Effector memory CD4-positive, alpha-beta T cell (primary cell): ENCODE measurements at regions not wholly inside any gene's neighbourhood (a gene's known extent, or its start where the extent isn't known, plus 50 kb on each side); places are given as distances from the start of the nearest gene placed in this dataset.

Source experiments
- DNase-seq, 3 donors: peaks; one replicate each; pipeline ENCODE4 v3.0.0-alpha.2; 2020
- H3K27ac ChIP-seq: 2 replicates; pipeline ENCODE4 v1.7.0; 2013; ENCODE audit warnings: mild to moderate bottlenecking, low read length, moderate library complexity; ENCODE audit not compliant: insufficient read depth, poor library complexity, severe bottlenecking
- H3K27me3 ChIP-seq: replicated peaks from 2 replicates; pipeline ENCODE4 v1.7.0; 2013; ENCODE audit warnings: mild to moderate bottlenecking, low read length; ENCODE audit not compliant: insufficient read depth, control insufficient read depth, poor library complexity, severe bottlenecking
- H3K36me3 ChIP-seq: 2 replicates; pipeline ENCODE4 v1.7.0; 2013; ENCODE audit warnings: mild to moderate bottlenecking, low read length, moderate library complexity; ENCODE audit not compliant: control insufficient read depth, insufficient read depth
- H3K4me1 ChIP-seq: 2 replicates; pipeline ENCODE4 v1.7.0; 2013; ENCODE audit warnings: low read length, mild to moderate bottlenecking; ENCODE audit not compliant: control insufficient read depth, insufficient read depth, poor library complexity, severe bottlenecking
- H3K4me3 ChIP-seq: 2 replicates; pipeline ENCODE4 v1.7.0; 2013; ENCODE audit warnings: low read length, low read depth, mild to moderate bottlenecking; ENCODE audit not compliant: insufficient read depth, poor library complexity, severe bottlenecking
- H3K9me3 ChIP-seq: 2 replicates; pipeline ENCODE4 v1.7.0; 2013; ENCODE audit warnings: mild to moderate bottlenecking, low read length, moderate library complexity; ENCODE audit not compliant: control insufficient read depth

GRCh38 chr2:226561962-226562361 is 237.7 kb downstream of the IRS1 start:
- DNase-seq: no peak
- H3K4me3 ChIP-seq: no peak overlapping the region
- H3K27me3 ChIP-seq: no peaks in the 10 kb centered on the region
- no peaks in the 10 kb centered on the region for H3K9me3 ChIP-seq
- no peaks in the 10 kb centered on the region for H3K4me1 ChIP-seq
- H3K27ac ChIP-seq: no peak overlapping the region
- H3K36me3 ChIP-seq: no peaks in the 10 kb centered on the region

GRCh38 chr2:226560325-226560724 is 239.3 kb downstream of the IRS1 start:
- Histone ChIP-seq H3K36me3 (no peaks in the 10 kb centered on the region), H3K27me3 (no peaks in the 10 kb centered on the region), H3K9me3 (no peaks in the 10 kb centered on the region), H3K4me3 (no peak overlapping the region), H3K4me1 (no peaks in the 10 kb centered on the region), H3K27ac (no peak overlapping the region)
- DNase-seq: no peak

DNA sequence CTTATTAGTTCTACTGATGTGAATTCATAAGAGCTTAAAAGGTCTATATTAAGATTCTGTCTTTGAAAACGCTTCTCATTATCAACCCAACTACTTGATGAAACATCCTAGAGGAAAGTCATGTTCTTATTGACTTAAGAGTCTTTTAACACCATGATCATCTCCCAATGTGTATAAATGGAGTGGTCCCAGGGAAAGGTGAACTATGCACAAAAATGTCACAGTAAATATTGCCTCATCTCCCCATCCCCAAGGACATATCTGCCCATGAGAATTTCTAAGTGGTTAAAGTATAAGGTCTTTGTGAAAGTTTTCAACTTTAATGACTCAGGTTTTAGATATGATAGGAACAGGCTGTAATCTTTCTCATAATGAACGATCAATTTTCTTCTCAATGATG is 240.1 kb downstream of the IRS1 start:
- H3K27me3 ChIP-seq: no peaks in the 10 kb centered on the region
- no peaks in the 10 kb centered on the region for H3K9me3 ChIP-seq
- no peaks in the 10 kb centered on the region for H3K4me1 ChIP-seq
- H3K4me3 ChIP-seq: no peak overlapping the region
- DNase-seq: no peak
- H3K36me3 ChIP-seq: no peaks in the 10 kb centered on the region
- no peak overlapping the region for H3K27ac ChIP-seq

GRCh38 chr2:226558418-226558817 is 241.2 kb downstream of the IRS1 start:
- no peaks in the 10 kb centered on the region for H3K27me3 ChIP-seq
- H3K27ac ChIP-seq: no peak overlapping the region
- no peak overlapping the region for H3K4me3 ChIP-seq
- no peaks in the 10 kb centered on the region for H3K4me1 ChIP-seq
- no peaks in the 10 kb centered on the region for H3K9me3 ChIP-seq
- H3K36me3 ChIP-seq: no peaks in the 10 kb centered on the region
- DNase-seq: no peak

DNA sequence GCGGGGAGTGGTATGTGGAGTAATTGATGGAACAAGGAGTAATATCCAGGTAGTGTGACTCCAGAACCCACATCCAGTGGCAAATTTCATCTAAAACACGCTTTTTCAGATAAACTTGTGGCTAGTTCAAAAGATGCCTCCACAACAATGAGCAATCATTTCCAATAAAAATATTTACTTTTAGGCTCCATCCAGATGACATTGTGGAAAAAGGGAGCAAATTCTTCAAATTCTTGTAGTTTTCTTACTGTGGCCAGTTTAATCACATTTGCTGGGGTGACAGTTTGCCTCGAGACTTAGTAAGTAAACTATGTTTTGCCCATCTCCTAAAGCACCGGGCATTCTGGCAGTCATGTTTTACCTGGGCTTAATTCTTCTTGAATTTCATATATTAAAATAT is 243.6 kb downstream of the IRS1 start:
- H3K9me3 ChIP-seq: no peaks in the 10 kb centered on the region
- H3K36me3 ChIP-seq: no peaks in the 10 kb centered on the region
- no peaks in the 10 kb centered on the region for H3K4me1 ChIP-seq
- no peak overlapping the region for H3K4me3 ChIP-seq
- H3K27ac ChIP-seq: no peak overlapping the region
- DNase-seq: no peak
- H3K27me3 ChIP-seq: no peaks in the 10 kb centered on the region

DNA sequence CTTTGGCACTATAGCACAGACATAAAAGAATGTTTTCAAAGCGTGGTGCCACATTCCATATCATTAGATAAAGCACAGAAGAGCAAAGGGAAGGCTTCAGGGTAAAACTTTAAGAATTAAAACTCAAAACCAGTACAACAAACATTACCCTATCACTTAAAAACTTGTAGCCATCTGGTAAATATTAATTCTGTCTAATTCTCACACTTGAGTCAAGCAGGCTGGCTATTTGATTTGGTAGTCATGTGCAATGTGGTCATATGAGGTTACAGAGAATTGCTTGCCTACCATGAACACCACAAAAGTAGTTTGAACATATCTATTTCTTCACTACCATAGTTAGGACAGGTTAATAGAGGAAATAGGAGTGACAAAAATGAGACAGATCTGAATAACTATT is 244.9 kb downstream of the IRS1 start:
- Histone ChIP-seq H3K4me1 (no peaks in the 10 kb centered on the region), H3K27ac (no peak overlapping the region), H3K36me3 (no peaks in the 10 kb centered on the region), H3K9me3 (no peaks in the 10 kb centered on the region), H3K4me3 (no peak overlapping the region), H3K27me3 (no peaks in the 10 kb centered on the region)
- no peak for DNase-seq

GRCh38 chr2:226553333-226553732 is 246.3 kb downstream of the IRS1 start:
- no peaks in the 10 kb centered on the region for H3K9me3 ChIP-seq
- H3K4me1 ChIP-seq: no peaks in the 10 kb centered on the region

GRCh38 chr2:226552571-226553285 is 246.9 kb downstream of the IRS1 start:
- Histone ChIP-seq H3K4me1 (no peaks in the 10 kb centered on the region), H3K9me3 (no peaks in the 10 kb centered on the region), H3K27ac (no peak overlapping the region), H3K27me3 (no peaks in the 10 kb centered on the region), H3K36me3 (no peaks in the 10 kb centered on the region), H3K4me3 (no peak overlapping the region)
- DNase-seq: no peak

More at GRCh38 chr2:226553333-226553732, 246.3 kb downstream of the IRS1 start:
- no peak overlapping the region for H3K4me3 ChIP-seq
- no peaks in the 10 kb centered on the region for H3K27me3 ChIP-seq
- no peak overlapping the region for H3K27ac ChIP-seq
- no peak for DNase-seq
- no peaks in the 10 kb centered on the region for H3K36me3 ChIP-seq

DNA sequence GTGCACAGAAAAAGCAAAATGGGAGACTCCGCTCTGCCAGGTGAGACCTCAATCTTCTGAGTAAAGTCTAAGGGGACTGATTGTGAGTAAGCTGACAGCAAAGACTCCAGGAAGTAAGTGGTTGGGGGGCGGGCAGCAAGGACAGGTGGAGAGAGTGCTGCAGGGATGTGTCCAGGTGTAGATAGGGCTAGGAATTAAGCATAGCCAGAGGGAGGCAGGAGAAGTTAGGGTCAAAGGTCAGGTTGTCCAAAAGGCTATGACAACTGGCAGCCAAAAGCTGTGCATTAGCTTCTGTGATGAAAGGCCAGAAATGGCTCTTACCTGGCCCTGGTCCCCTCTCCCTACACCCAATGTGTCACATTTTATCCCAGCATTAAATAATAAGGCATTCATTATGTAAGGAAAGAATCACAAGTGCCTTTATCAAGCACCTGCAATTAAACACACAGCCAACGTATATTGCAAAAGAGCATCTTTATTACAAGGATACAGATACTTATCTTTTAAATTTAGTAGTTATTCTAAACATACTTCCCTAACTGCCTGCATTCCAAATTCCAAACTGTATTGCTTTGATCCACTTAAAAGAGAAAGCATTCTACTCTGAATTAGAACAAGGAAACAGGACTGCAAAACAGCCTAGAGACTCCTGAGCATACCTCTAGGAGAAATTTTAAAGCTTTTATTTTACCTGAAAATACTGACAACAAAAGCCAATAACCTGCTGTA is 247.9 kb downstream of the IRS1 start:
- Histone ChIP-seq H3K36me3 (no peaks in the 10 kb centered on the region), H3K4me3 (no peak overlapping the region), H3K9me3 (no peaks in the 10 kb centered on the region), H3K4me1 (no peaks in the 10 kb centered on the region), H3K27me3 (no peaks in the 10 kb centered on the region), H3K27ac (no peak overlapping the region)
- DNase-seq: no peak

DNA sequence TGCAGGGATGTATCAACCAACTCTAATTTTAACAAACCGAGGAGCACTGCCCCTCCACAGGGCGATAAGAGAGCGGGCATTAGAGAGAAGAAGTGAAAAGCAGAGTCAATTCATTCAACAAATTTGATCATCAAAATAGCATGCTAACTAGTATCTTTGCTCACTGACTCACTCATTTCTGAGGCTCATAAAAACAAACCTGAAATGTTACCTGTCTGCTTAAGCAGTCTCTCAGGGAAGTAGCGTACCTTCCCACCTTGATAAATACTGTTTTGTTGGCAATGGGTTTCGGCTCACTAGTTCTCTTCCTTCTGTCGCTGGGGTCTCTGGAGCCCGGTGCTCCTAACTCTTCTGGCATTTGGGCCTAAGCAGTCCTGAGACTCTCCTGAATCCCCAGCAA is 248.8 kb downstream of the IRS1 start:
- DNase-seq: no peak
- Histone ChIP-seq H3K4me1 (no peaks in the 10 kb centered on the region), H3K27me3 (no peaks in the 10 kb centered on the region), H3K27ac (no peak overlapping the region), H3K4me3 (no peak overlapping the region), H3K36me3 (no peaks in the 10 kb centered on the region), H3K9me3 (no peaks in the 10 kb centered on the region)
